Left lung (tissue), 4 donors: ENCODE measurements at regions not wholly inside any gene's neighbourhood (a gene's known extent, or its start where the extent isn't known, plus 50 kb on each side); places are given as distances from the start of the nearest gene placed in this dataset.
"Not testable (repeated sequence)": the region's sequence is repeated elsewhere in the genome, so short reads cannot be mapped to it uniquely, and the experiment has no call there.

Source experiments
- ATAC-seq: fragments of 200-7000 bp; cut with Tn5 transposase; one replicate; pipeline ENCODE4 v1.9.1; 2020; ENCODE audit warnings: moderate library complexity
- DNase-seq, 4 donors: peaks; one replicate each; pipeline ENCODE4 v3.0.0-alpha.2; 2013 to 2020
- H3K27ac ChIP-seq, 2 donors: fragments of 200-600 bp; sonication (generic) in 1 of 2; one replicate each; pipeline versions ENCODE4 v1.5.0 to v1.8.0; 2020 to 2021
- H3K27me3 ChIP-seq, 2 donors: fragments of 200-600 bp; sonication (generic) in 1 of 2; one replicate each; pipeline versions ENCODE4 v1.5.0 to v1.8.0; 2020 to 2021
- H3K36me3 ChIP-seq, 2 donors: fragments of 200-600 bp; sonication (generic) in 1 of 2; one replicate each; pipeline versions ENCODE4 v1.5.0 to v1.8.0; 2020 to 2021
- H3K4me1 ChIP-seq, 2 donors: fragments of 200-600 bp; one replicate each; pipeline ENCODE4 v1.8.0; 2021
- H3K4me3 ChIP-seq, 2 donors: fragments of 200-600 bp; sonication (generic) in 1 of 2; one replicate each; pipeline versions ENCODE4 v1.5.0 to v1.8.0; 2020 to 2021; ENCODE audit warnings: mild to moderate bottlenecking in 1 of 2
- H3K9me3 ChIP-seq, 2 donors: fragments of 200-600 bp; sonication (generic) in 1 of 2; one replicate each; pipeline versions ENCODE4 v1.5.0 to v1.8.0; 2020 to 2021
- CTCF ChIP-seq, 2 donors: fragments of 200-600 bp; sonication (generic) in 1 of 2; IDR thresholded peaks; one replicate each; pipeline versions ENCODE4 v1.5.0 to v1.8.0; 2021; ENCODE audit warnings: antibody characterized with exemption in 2 of 2
- intact Hi-C, 2 donors: fragments of 100-400 bp; cut with DNase I; formaldehyde crosslinking; loops; one replicate each; pipeline versions ENCODE4 v1.11.2 to v1.14.2; 2022
- donor health status: DM: no; HTN: yes; CAD: no.
- donor health status: DM: no; HTN: no; CAD: no.

- H3K9me3 ChIP-seq = no peaks in the 10 kb centered on the region
- H3K36me3 ChIP-seq = no peaks in the 10 kb centered on the region
- ATAC-seq (no peak), DNase-seq (no peak)
- intact Hi-C loops = no loop called here
- TF ChIP-seq CTCF (IDR thresholded peaks at IDR 0.05) = no peak
- no peak overlapping the region for H3K27ac ChIP-seq
- no peak overlapping the region for H3K4me3 ChIP-seq
- no peaks in the 10 kb centered on the region for H3K27me3 ChIP-seq
- H3K4me1 ChIP-seq = no peaks in the 10 kb centered on the region
Observed at GRCh38 chr2:15756882-15757819, 165.5 kb downstream of the DDX1 start.

- no peak for ATAC-seq
- TF ChIP-seq CTCF (IDR thresholded peaks at IDR 0.05) = no peak
Observed at GRCh38 chr2:15757820-15758586, 166.3 kb downstream of the DDX1 start.

GRCh38 chr2:15758848-15759247, 167.2 kb downstream of the DDX1 start:
- intact Hi-C loops = no loop called here
- no peaks in the 10 kb centered on the region for H3K4me1 ChIP-seq
- no peaks in the 10 kb centered on the region for H3K9me3 ChIP-seq
- ATAC-seq (no peak), DNase-seq (no peak)
- no peaks in the 10 kb centered on the region for H3K27me3 ChIP-seq
- no peak overlapping the region for H3K4me3 ChIP-seq
- TF ChIP-seq CTCF (IDR thresholded peaks at IDR 0.05) = no peak
- no peak overlapping the region for H3K27ac ChIP-seq
- no peaks in the 10 kb centered on the region for H3K36me3 ChIP-seq

More at GRCh38 chr2:15757820-15758586, 166.3 kb downstream of the DDX1 start:
- DNase-seq = no peak
- Histone ChIP-seq H3K9me3 (no peaks in the 10 kb centered on the region), H3K4me3 (no peak overlapping the region), H3K36me3 (no peaks in the 10 kb centered on the region), H3K4me1 (no peaks in the 10 kb centered on the region), H3K27me3 (no peaks in the 10 kb centered on the region), H3K27ac (no peak overlapping the region)
- intact Hi-C loops = no loop called here

DNA sequence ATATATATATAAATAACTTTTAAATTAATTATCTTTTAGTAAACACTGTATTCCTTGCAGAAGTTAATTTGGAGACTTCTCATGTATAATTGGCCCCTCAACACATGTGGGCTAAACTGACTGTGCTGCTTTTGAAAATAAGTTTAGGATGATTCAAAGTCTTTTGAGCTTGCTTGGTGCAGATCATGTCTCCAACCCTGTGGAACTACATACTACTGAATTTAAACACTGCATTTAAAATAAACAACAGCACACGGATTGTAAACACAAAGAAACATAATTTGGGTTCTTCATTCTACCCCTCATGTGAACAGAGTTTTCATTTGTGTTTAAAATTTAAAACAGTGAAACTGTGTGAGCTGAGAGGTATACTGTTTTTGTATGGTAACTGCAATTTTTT, 167.7 kb downstream of the DDX1 start:
- Histone ChIP-seq H3K27ac (no peak overlapping the region), H3K4me1 (no peaks in the 10 kb centered on the region), H3K4me3 (no peak overlapping the region), H3K27me3 (no peaks in the 10 kb centered on the region), H3K9me3 (no peaks in the 10 kb centered on the region), H3K36me3 (no peaks in the 10 kb centered on the region)
- intact Hi-C loops = no loop called here
- no peak for DNase-seq
- no peak for ATAC-seq
- TF ChIP-seq CTCF (IDR thresholded peaks at IDR 0.05) = no peak

GRCh38 chr2:15759791-15760190, 168.1 kb downstream of the DDX1 start:
- intact Hi-C loops, H3K4me1 ChIP-seq, ATAC-seq, H3K36me3 ChIP-seq, H3K27ac ChIP-seq, H3K4me3 ChIP-seq, DNase-seq, H3K27me3 ChIP-seq, H3K9me3 ChIP-seq: not testable (repeated sequence)
